DOHH2 (cell line): ENCODE measurements at regions not wholly inside any gene's neighbourhood (a gene's known extent, or its start where the extent isn't known, plus 50 kb on each side); places are given as distances from the start of the nearest gene placed in this dataset.

Experiments used
- H3F3A ChIP-seq: fragments of 200-600 bp; sonication (generic), shearing (Covaris generic); 2 replicates; pipeline ENCODE4 v1.6.0; 2016; ENCODE audit warnings: antibody characterized with exemption, mild to moderate bottlenecking; ENCODE audit not compliant: control insufficient read depth, insufficient read depth
- H3K27ac ChIP-seq: fragments of 200-600 bp; sonication (generic); 2 replicates; pipeline ENCODE4 v1.5.1; 2014; ENCODE audit warnings: low read depth, mild to moderate bottlenecking, low read length, moderate library complexity
- H3K27me3 ChIP-seq: fragments of 200-600 bp; sonication (generic); 2 replicates; pipeline ENCODE4 v1.6.1; 2014; ENCODE audit warnings: mild to moderate bottlenecking, low read length, mixed read lengths; ENCODE audit not compliant: control insufficient read depth
- H3K36me3 ChIP-seq: fragments of 200-600 bp; sonication (generic); 2 replicates; pipeline ENCODE4 v1.6.1; 2014; ENCODE audit warnings: mild to moderate bottlenecking, low read length, moderate library complexity, mixed read lengths; ENCODE audit not compliant: control insufficient read depth
- H3K4me1 ChIP-seq: fragments of 200-600 bp; sonication (generic); 2 replicates; pipeline ENCODE4 v1.6.1; 2014; ENCODE audit warnings: mild to moderate bottlenecking, low read length, mixed read lengths; ENCODE audit not compliant: control insufficient read depth
- H3K4me2 ChIP-seq: fragments of 200-600 bp; sonication (generic); 2 replicates; pipeline ENCODE4 v1.6.0; 2014; ENCODE audit warnings: mild to moderate bottlenecking, low read length, moderate library complexity
- H3K4me3 ChIP-seq: fragments of 200-600 bp; sonication (generic); 2 replicates; pipeline ENCODE4 v1.5.1; 2014; ENCODE audit warnings: mild to moderate bottlenecking, low read length, mixed read lengths
- H3K79me2 ChIP-seq: fragments of 200-600 bp; sonication (generic); 2 replicates; pipeline ENCODE4 v1.6.1; 2014; ENCODE audit warnings: mild to moderate bottlenecking, low read length, mixed read lengths; ENCODE audit not compliant: control insufficient read depth
- H3K9me2 ChIP-seq: fragments of 200-600 bp; sonication (generic); replicated peaks from 2 replicates; pipeline ENCODE4 v1.6.1; 2014; ENCODE audit warnings: mild to moderate bottlenecking, low read length, mixed read lengths; ENCODE audit not compliant: control insufficient read depth
- H3K9me3 ChIP-seq: fragments of 200-600 bp; sonication (generic); 2 replicates; pipeline ENCODE4 v1.6.1; 2014; ENCODE audit warnings: antibody characterized with exemption, low read length, mixed read lengths; ENCODE audit not compliant: control insufficient read depth, insufficient read depth
- H4K20me1 ChIP-seq: fragments of 200-600 bp; sonication (generic); 2 replicates; pipeline ENCODE4 v1.6.0; 2014; ENCODE audit warnings: low read depth, mild to moderate bottlenecking, antibody characterized with exemption, low read length, moderate library complexity; ENCODE audit not compliant: control insufficient read depth, insufficient read depth
- EZH2phosphoT487 ChIP-seq: fragments of 200-600 bp; sonication (generic); IDR thresholded peaks from 2 replicates; pipeline ENCODE4 v1.6.1; 2017; ENCODE audit warnings: borderline replicate concordance, mild to moderate bottlenecking, antibody characterized with exemption, low read length, moderate library complexity, mixed read lengths
- TF ChIP-seq, protein P1 (sequence below): fragments of 200-600 bp; sonication (generic); IDR thresholded peaks from one replicate; pipeline ENCODE4 v1.5.1; 2014; ENCODE audit warnings: antibody characterized with exemption, mild to moderate bottlenecking, low read depth, low read length; ENCODE audit not compliant: poor library complexity, severe bottlenecking

DNA sequence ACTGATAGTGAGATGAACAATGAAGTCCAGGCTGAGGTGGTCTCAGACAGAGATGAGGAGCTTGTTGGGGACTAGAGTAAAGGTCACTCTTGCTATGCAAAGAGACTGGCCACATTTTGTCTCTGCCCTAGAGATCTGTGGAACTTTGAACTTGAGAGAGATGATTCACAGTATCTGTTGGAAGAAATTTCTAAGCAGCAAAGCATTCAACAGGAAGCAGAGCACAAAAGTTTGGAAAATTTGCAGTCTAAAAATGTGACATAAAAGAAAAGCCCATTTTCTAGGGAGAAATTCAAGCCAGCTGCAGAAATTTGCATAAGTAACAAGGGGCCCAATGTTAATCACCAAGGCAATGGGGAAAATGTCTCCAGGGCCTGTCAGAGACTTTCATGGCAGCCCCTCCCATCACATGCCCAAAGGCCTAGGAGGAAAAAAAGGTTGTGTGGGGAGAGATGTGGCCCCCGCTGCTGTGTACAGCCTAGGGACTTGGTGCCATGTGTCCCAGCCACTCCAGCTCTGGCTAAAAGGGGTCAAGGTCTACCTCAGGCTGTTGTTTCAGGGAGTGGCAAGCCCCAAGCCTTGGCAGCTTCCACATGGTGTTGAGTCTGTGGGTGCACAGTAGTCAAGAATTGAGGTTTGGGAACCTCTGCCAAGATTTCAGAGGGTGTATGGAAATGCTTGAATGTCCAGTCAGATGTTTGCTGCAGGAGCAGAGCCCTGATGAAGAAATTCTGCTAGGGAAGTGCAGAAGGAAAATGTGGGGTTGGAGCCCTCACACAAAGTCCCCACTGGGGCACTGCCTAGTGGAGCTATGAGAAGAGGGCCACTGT lies 262.8 kb downstream of the DKK2 start:
- Histone ChIP-seq H4K20me1 (no peaks in the 10 kb centered on the region), H3K4me3 (no peak overlapping the region), H3K4me2 (no peak overlapping the region), H3K36me3 (no peaks in the 10 kb centered on the region), H3K9me2 (no peaks in the 10 kb centered on the region), H3K79me2 (no peaks in the 10 kb centered on the region), H3K27me3 (no peaks in the 10 kb centered on the region), H3F3A (no peaks in the 10 kb centered on the region), H3K27ac (no peak overlapping the region), H3K4me1 (no peaks in the 10 kb centered on the region), H3K9me3 (no peaks in the 10 kb centered on the region)
- TF ChIP-seq, protein P1, sequence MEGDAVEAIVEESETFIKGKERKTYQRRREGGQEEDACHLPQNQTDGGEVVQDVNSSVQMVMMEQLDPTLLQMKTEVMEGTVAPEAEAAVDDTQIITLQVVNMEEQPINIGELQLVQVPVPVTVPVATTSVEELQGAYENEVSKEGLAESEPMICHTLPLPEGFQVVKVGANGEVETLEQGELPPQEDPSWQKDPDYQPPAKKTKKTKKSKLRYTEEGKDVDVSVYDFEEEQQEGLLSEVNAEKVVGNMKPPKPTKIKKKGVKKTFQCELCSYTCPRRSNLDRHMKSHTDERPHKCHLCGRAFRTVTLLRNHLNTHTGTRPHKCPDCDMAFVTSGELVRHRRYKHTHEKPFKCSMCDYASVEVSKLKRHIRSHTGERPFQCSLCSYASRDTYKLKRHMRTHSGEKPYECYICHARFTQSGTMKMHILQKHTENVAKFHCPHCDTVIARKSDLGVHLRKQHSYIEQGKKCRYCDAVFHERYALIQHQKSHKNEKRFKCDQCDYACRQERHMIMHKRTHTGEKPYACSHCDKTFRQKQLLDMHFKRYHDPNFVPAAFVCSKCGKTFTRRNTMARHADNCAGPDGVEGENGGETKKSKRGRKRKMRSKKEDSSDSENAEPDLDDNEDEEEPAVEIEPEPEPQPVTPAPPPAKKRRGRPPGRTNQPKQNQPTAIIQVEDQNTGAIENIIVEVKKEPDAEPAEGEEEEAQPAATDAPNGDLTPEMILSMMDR, result no peak
- TF ChIP-seq EZH2phosphoT487, result no peak

- Histone ChIP-seq H3K4me3 (no peak overlapping the region), H3K36me3 (no peaks in the 10 kb centered on the region), H3K4me2 (no peak overlapping the region), H3K27me3 (no peaks in the 10 kb centered on the region), H4K20me1 (no peaks in the 10 kb centered on the region), H3K9me2 (no peaks in the 10 kb centered on the region), H3K4me1 (no peaks in the 10 kb centered on the region), H3K9me3 (no peaks in the 10 kb centered on the region), H3F3A (no peaks in the 10 kb centered on the region), H3K27ac (no peak overlapping the region), H3K79me2 (no peaks in the 10 kb centered on the region)
- TF ChIP-seq EZH2phosphoT487, result no peak
- TF ChIP-seq, protein P1, result no peak
These were observed 268.1 kb downstream of the DKK2 start for GRCh38 chr4:106767991-106768390.

DNA sequence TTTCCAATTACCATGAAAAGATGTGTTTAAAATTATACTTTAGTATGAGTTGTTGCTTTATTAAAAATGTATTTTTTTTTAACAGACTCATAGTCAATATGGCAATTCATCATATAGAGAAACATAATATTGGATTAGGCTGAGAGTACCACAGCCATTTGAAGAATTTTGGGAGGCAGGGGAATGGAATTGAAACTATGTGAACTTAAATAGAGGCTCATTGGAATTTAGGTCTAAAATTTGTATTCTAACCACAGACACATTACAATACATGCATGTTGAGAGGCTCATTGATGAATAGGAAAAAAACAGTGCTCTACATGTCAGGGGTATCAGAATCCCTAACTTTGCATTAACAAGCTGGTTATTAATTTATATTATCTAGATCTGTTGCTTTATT lies 269.6 kb downstream of the DKK2 start:
- H3K4me1 ChIP-seq, result no peaks in the 10 kb centered on the region
- no peaks in the 10 kb centered on the region for H3K9me2 ChIP-seq
- H3K27ac ChIP-seq, result no peak overlapping the region
- no peaks in the 10 kb centered on the region for H3F3A ChIP-seq
- no peaks in the 10 kb centered on the region for H3K27me3 ChIP-seq
- H3K4me2 ChIP-seq, result no peak overlapping the region
- H4K20me1 ChIP-seq, result no peaks in the 10 kb centered on the region
- no peaks in the 10 kb centered on the region for H3K36me3 ChIP-seq
- TF ChIP-seq, protein P1, result no peak
- no peak for TF ChIP-seq EZH2phosphoT487
- no peaks in the 10 kb centered on the region for H3K79me2 ChIP-seq
- no peak overlapping the region for H3K4me3 ChIP-seq
- no peaks in the 10 kb centered on the region for H3K9me3 ChIP-seq
